ENCODE measurements at regions not wholly inside any gene's neighbourhood (a gene's known extent, or its start where the extent isn't known, plus 50 kb on each side); places are given as distances from the start of the nearest gene placed in this dataset.
"Not testable (repeated sequence)": the region's sequence is repeated elsewhere in the genome, so short reads cannot be mapped to it uniquely, and the experiment has no call there.

GRCh38 chr1:172793823-172794222, 134.9 kb downstream of the FASLG start:
- H3K9me3 ChIP-seq = no peaks in the 10 kb centered on the region
- no peaks in the 10 kb centered on the region for H3K4me1 ChIP-seq
- intact Hi-C loops (cut with DNase I; ENCODE audit: low total_unique reads) = no loop called here
- H3K27me3 ChIP-seq = no peaks in the 10 kb centered on the region
- WGBS, 5 donors = 79 to 87% (median 84%) methylated on average over 3 of the region's 3 CpGs
- H3K27ac ChIP-seq = no peak overlapping the region
- TF ChIP-seq EP300 (IDR thresholded peaks at IDR 0.05) (no peak), POLR2A (IDR thresholded peaks at IDR 0.05) (no peak), CTCF (IDR thresholded peaks at IDR 0.05) (no peak), POLR2AphosphoS5 (IDR thresholded peaks at IDR 0.05) (no peak)
- no peak for DNase-seq
- no peaks in the 10 kb centered on the region for H3K36me3 ChIP-seq
- no peak overlapping the region for H3K4me3 ChIP-seq

- no peak for DNase-seq
- 82 to 92% (median 91%) methylated on average over 4 of the region's 4 CpGs for WGBS, 5 donors
- Histone ChIP-seq H3K4me3 (no peak overlapping the region), H3K4me1 (no peaks in the 10 kb centered on the region), H3K27me3 (no peaks in the 10 kb centered on the region), H3K27ac (no peak overlapping the region), H3K9me3 (no peaks in the 10 kb centered on the region), H3K36me3 (no peaks in the 10 kb centered on the region)
- TF ChIP-seq EP300 (IDR thresholded peaks at IDR 0.05) (no peak), POLR2A (IDR thresholded peaks at IDR 0.05) (no peak), POLR2AphosphoS5 (IDR thresholded peaks at IDR 0.05) (no peak)
- intact Hi-C loops (cut with DNase I; ENCODE audit: low total_unique reads) = no loop called here
These were observed 136.8 kb downstream of the FASLG start for GRCh38 chr1:172795741-172796140.

DNA sequence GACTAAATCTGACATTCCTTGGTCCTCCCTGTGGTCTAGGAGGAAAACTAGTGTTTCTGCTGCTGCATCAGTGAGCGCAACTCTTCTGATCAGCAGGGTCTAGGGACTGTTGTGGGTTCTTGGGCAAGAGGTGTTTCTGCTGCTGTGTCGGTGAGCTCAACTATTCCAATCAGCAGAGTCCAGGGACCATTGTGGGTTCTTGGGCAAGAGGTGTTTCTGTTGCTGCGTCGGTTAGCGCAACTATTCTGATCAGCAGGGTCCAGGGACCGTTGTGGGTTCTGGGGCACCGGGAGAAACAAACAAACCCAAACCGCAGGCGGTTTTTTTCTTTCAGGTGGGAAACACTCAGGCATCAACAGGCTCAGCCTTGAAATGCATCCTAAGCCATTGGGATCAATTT, 140.9 kb downstream of the FASLG start:
- H3K36me3 ChIP-seq; DNase-seq; H3K27me3 ChIP-seq; H3K4me1 ChIP-seq; H3K4me3 ChIP-seq; intact Hi-C loops (cut with DNase I; ENCODE audit: low total_unique reads); H3K27ac ChIP-seq: not testable (repeated sequence)
- H3K9me3 ChIP-seq = peaks cover 0 to 10% (median 2%) of the 10 kb centered on the region in 4 donors
- 78 to 97% (median 86%) methylated on average over 8 to 9 of the region's 9 CpGs for WGBS, 5 donors

DNA sequence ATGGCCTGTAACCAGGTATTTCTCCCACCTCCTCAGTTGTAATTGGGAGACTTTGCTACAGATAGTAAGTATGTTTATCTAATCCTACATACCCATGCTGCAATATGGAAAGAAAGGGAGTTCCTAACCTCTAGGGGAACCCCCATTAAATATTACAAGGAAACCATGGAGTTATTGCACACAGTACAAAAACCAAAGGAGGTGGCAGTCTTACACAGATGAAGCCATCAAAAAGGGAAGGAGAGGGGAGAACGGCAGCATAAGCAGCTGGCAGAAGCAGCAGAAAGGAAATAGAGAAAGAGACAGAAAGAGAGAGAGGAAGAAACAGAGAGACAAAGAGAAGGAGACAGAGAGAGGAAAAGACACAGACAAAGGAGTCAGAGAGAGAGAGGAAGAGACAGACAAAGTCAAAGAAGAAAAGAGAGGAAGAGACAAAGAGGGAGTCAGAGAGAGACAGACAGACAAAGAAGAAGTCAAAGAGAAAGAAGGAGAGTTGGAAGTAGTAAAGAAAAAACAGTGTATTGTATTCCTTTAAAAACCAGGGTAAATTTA, 142.9 kb downstream of the FASLG start:
- H3K36me3 ChIP-seq = no peaks in the 10 kb centered on the region
- WGBS, 5 donors = 65 to 75% (median 74%) methylated on average over 1 of the region's 1 CpG
- H3K9me3 ChIP-seq = peaks cover 0 to 10% (median 2%) of the 10 kb centered on the region in 4 donors
- no peaks in the 10 kb centered on the region for H3K27me3 ChIP-seq
- H3K4me1 ChIP-seq = no peaks in the 10 kb centered on the region
- intact Hi-C loops (cut with DNase I; ENCODE audit: low total_unique reads) = no loop called here
- TF ChIP-seq EP300 (IDR thresholded peaks at IDR 0.05) (no peak), CTCF (IDR thresholded peaks at IDR 0.05) (no peak), POLR2A (IDR thresholded peaks at IDR 0.05) (no peak), POLR2AphosphoS5 (IDR thresholded peaks at IDR 0.05) (no peak)
- no peak overlapping the region for H3K27ac ChIP-seq
- no peak for DNase-seq
- no peak overlapping the region for H3K4me3 ChIP-seq

GRCh38 chr1:172809750-172810149, 150.8 kb downstream of the FASLG start:
- no peaks in the 10 kb centered on the region for H3K27me3 ChIP-seq
- intact Hi-C loops (cut with DNase I; ENCODE audit: low total_unique reads) = loop anchor here (10.0 kb wide), 1 partner anchor 405 kb away; no protein-coding TSS in a partner anchor
- H3K9me3 ChIP-seq = peaks cover 0 to 6% (median 5%) of the 10 kb centered on the region in 4 donors
- H3K27ac ChIP-seq = no peak overlapping the region
- no peak overlapping the region for H3K4me3 ChIP-seq
- no peaks in the 10 kb centered on the region for H3K4me1 ChIP-seq
- no peak for TF ChIP-seq POLR2AphosphoS5 (IDR thresholded peaks at IDR 0.05)
- TF ChIP-seq EP300 (IDR thresholded peaks at IDR 0.05) = no peak
- TF ChIP-seq CTCF (IDR thresholded peaks at IDR 0.05) = no peak
- no peak for TF ChIP-seq POLR2A (IDR thresholded peaks at IDR 0.05)
- H3K36me3 ChIP-seq = no peaks in the 10 kb centered on the region
- WGBS, 5 donors = 89 to 100% (median 96%) methylated on average over 1 of the region's 1 CpG
- no peak for DNase-seq

Measured in stomach (tissue), 8 donors.